ENCODE measurements at regions not wholly inside any gene's neighbourhood (a gene's known extent, or its start where the extent isn't known, plus 50 kb on each side); places are given as distances from the start of the nearest gene placed in this dataset.

GRCh38 chr10:89153971-89154370, 53.1 kb downstream of the CH25H start:
- no peak for DNase-seq

GRCh38 chr10:89153116-89153515, 54.0 kb downstream of the CH25H start:
- DNase-seq, result no peak

- DNase-seq, result no peak
Measured at GRCh38 chr10:89151857-89152256, 55.3 kb downstream of the CH25H start.

- no peak for DNase-seq
Measured at GRCh38 chr10:89148061-89148460, 59.1 kb downstream of the CH25H start.

GRCh38 chr10:89147256-89147655, 59.9 kb downstream of the CH25H start:
- DNase-seq, result no peak

- no peak for DNase-seq
Measured at GRCh38 chr10:89144836-89145235, 62.3 kb downstream of the CH25H start.

GRCh38 chr10:89142590-89142989, 64.5 kb downstream of the CH25H start:
- no peak for DNase-seq

GRCh38 chr10:89138755-89139490, 68.2 kb downstream of the CH25H start:
- no peak for DNase-seq

GRCh38 chr10:89134963-89135362, 72.2 kb downstream of the CH25H start:
- DNase-seq, result no peak

GRCh38 chr10:89129911-89130310, 77.2 kb downstream of the CH25H start:
- no peak for DNase-seq

GRCh38 chr10:89122433-89123051, 84.6 kb downstream of the CH25H start:
- DNase-seq, result no peak

GRCh38 chr10:89121764-89122020, 85.4 kb downstream of the CH25H start:
- no peak for DNase-seq

GRCh38 chr10:89120931-89121763, 86.0 kb downstream of the CH25H start:
- DNase-seq, result no peak

- no peak for DNase-seq
Measured at GRCh38 chr10:89119651-89120050, 87.5 kb downstream of the CH25H start.

GRCh38 chr10:89118091-89118490, 89.0 kb downstream of the CH25H start:
- no peak for DNase-seq

GRCh38 chr10:89115876-89116627, 91.1 kb downstream of the CH25H start:
- peak; percentile 1 to 6 for DNase-seq

- no peak for DNase-seq
Measured at GRCh38 chr10:89114846-89115625, 92.1 kb downstream of the CH25H start.

GRCh38 chr10:89102735-89103134, 104.4 kb downstream of the CH25H start:
- no peak for DNase-seq

GRCh38 chr10:89101943-89102342, 105.2 kb downstream of the CH25H start:
- no peak for DNase-seq

- DNase-seq, result no peak
Measured at GRCh38 chr10:89100680-89101079, 106.4 kb downstream of the CH25H start.

GRCh38 chr10:89097226-89097625, 106.6 kb downstream of the FAS start:
- DNase-seq, result no peak

- no peak for DNase-seq
Measured at GRCh38 chr10:89095701-89096391, 105.2 kb downstream of the FAS start.

All from SW 1271 (cell line).